Ishikawa (cell line): ENCODE measurements at regions not wholly inside any gene's neighbourhood (a gene's known extent, or its start where the extent isn't known, plus 50 kb on each side); places are given as distances from the start of the nearest gene placed in this dataset.

ENCODE experiments used
- CEBPB ChIP-seq: IDR thresholded peaks from 2 replicates; pipeline ENCODE4 v1.6.1; 2012
- EP300 ChIP-seq: IDR thresholded peaks from 2 replicates; pipeline ENCODE4 v1.6.1; 2012; ENCODE audit warnings: borderline replicate concordance
- FOXM1 ChIP-seq: IDR thresholded peaks from 2 replicates; pipeline ENCODE4 v1.6.1; 2012; ENCODE audit warnings: low read depth, borderline replicate concordance
- MAX ChIP-seq: IDR thresholded peaks from 2 replicates; pipeline ENCODE4 v1.6.1; 2012
- NFIC ChIP-seq: IDR thresholded peaks from 2 replicates; pipeline ENCODE4 v1.6.1; 2012
- RAD21 ChIP-seq: IDR thresholded peaks from 2 replicates; pipeline ENCODE4 v1.6.1; 2012; ENCODE audit warnings: low read depth
- REST ChIP-seq: IDR thresholded peaks from 2 replicates; pipeline ENCODE4 v1.6.1; 2012; ENCODE audit warnings: low read depth, mild to moderate bottlenecking
- TCF12 ChIP-seq: IDR thresholded peaks from 2 replicates; pipeline ENCODE4 v1.6.1; 2012; ENCODE audit warnings: low read depth
- YY1 ChIP-seq: IDR thresholded peaks from 2 replicates; pipeline ENCODE4 v1.6.1; 2012; ENCODE audit warnings: low read depth
- TF ChIP-seq, protein P1 (sequence below): IDR thresholded peaks from 2 replicates; pipeline ENCODE4 v1.6.1; 2012

DNA sequence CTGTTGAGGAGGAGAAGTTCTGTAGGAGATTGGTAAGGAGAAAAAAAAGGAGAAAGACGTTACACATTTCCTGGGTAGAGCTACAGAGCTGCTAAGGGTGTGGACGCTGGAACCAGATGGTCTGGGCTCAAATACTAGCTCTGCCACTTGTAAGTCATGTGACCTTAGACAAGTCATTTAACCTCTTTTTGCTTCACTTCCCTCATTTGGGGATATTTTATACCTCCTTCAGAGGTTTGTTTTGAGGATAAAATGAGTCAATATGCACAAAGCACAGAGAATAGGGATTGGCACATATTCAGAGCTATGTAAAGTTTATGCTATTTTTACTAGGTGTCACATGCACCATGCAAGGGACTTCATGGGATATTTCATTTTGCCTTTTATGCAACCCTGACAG, 708.8 kb downstream of the DHX35 start:
- TF ChIP-seq MAX (no peak), REST (no peak), NFIC (no peak), CEBPB (no peak), EP300 (no peak), RAD21 (no peak), YY1 (no peak), FOXM1 (no peak), TCF12 (no peak)
- TF ChIP-seq, protein P1, sequence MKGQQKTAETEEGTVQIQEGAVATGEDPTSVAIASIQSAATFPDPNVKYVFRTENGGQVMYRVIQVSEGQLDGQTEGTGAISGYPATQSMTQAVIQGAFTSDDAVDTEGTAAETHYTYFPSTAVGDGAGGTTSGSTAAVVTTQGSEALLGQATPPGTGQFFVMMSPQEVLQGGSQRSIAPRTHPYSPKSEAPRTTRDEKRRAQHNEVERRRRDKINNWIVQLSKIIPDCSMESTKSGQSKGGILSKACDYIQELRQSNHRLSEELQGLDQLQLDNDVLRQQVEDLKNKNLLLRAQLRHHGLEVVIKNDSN, result no peak
